GM12892 (cell line): ENCODE measurements at regions not wholly inside any gene's neighbourhood (a gene's known extent, or its start where the extent isn't known, plus 50 kb on each side); places are given as distances from the start of the nearest gene placed in this dataset.

ENCODE experiments used
- DNase-seq: peaks from one replicate; pipeline ENCODE4 v3.0.0; 2011; ENCODE audit not compliant: insufficient read length
- FAIRE-seq: peaks from 2 replicates; lab custom pipeline; 2011; peaks lifted over from hg19 to GRCh38; lab: Jason Lieb, UNC
- POLR2A ChIP-seq: IDR thresholded peaks from 2 replicates; pipeline ENCODE4 v1.6.1; 2011; ENCODE audit warnings: low read depth, low read length, control low read depth
- POLR2AphosphoS5 ChIP-seq: IDR thresholded peaks from 2 replicates; pipeline ENCODE4 v1.6.1; 2011; ENCODE audit warnings: low read depth, low read length, control low read depth
- TAF1 ChIP-seq: IDR thresholded peaks from 2 replicates; pipeline ENCODE4 v1.6.1; 2011; ENCODE audit warnings: low read depth, mild to moderate bottlenecking, control low read depth, low read length, borderline replicate concordance

DNA sequence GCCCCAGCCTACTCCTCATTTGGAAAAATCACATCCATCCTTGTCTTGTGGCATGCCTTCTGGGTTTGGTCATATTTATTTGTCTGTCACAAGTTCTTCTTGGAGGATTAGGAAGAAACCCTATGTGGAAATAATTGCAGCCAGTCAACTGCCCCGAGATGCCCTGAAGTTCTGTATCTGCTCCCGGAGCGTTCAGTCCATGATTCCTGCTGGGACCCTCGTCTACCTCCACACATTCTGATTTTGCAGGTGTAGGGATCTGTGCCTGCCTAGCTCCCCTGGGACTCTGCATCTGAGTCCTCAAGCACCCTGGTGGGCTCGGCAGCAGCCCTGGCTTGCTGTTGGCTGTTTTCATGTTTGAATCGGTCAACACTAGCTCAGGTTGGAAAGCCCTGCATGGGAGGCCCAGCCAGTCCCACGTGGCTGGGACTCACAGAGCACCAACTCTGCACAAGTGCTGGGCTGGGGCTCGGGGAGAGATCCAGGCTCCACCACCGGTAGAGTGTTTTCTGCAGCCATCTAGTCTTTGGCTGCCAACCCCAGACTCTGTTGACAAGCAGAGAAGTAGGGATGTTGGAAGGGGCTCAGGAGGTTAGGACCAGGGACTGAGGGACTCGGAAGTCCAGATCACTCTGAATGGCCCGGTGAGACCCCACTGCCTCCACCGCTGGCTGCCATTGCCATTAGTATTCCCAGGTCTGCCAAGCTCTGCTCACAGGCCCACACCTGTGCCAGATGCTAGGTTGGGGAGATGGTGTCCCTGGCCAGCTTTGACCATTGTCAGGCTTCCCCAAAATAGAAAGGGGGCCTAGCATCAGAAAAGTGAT lies 183.5 kb upstream of the CST7 start:
- no peak for FAIRE-seq
- no peak for DNase-seq
- no peak for TF ChIP-seq POLR2AphosphoS5
- TF ChIP-seq TAF1: no peak
- no peak for TF ChIP-seq POLR2A

GRCh38 chr20:24766143-24766527 lies 182.9 kb upstream of the CST7 start:
- no peak for DNase-seq
- no peak for FAIRE-seq
- TF ChIP-seq TAF1 (no peak), POLR2A (no peak), POLR2AphosphoS5 (no peak)

DNA sequence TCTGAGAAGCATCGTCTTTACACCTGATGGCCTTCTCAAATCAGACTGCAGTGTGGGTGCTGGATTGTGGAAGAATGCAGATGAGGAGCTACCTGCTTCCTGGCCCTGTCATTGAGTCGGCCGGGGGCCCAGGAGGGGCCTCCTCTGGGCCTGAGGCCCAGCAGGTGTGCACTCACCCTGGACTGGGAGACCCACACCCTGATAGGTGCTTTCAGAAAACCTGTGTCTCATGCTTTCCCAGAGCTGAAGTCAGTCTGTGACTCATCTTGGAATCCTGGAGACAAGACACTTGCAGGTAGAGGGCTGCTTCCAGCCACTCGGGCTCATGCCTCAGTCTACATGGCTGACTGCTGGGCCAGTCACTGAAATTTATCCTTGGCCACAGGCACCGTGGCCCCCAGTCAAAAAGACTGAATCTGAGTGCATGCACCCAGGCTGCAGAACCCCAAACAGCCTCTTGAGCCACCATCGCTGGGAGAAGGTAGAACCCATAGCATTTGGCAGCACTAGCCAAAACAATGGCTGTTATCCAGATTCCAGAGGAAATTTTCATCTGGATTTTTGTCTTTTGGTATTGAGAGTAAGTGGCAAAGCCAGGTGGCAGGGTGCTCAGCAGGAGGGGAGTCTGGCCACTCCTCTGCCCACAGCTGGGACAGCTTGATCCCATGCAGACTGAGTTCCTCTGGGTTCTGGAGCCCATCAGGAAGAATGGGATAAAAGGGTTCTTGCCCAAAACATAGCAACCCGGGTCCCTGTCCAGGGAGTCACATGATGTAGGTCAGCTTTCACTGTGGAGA lies 182.0 kb upstream of the CST7 start:
- FAIRE-seq (no peak), DNase-seq (no peak)
- TF ChIP-seq POLR2A (no peak), POLR2AphosphoS5 (no peak), TAF1 (no peak)

GRCh38 chr20:24767623-24768100 lies 181.4 kb upstream of the CST7 start:
- TF ChIP-seq TAF1 (no peak), POLR2AphosphoS5 (no peak), POLR2A (no peak)
- no peak for FAIRE-seq
- no peak for DNase-seq

GRCh38 chr20:24768201-24768636 lies 180.8 kb upstream of the CST7 start:
- no peak for TF ChIP-seq TAF1
- no peak for FAIRE-seq
- DNase-seq: no peak

- DNase-seq: no peak
- no peak for TF ChIP-seq POLR2AphosphoS5
- TF ChIP-seq TAF1: no peak
- TF ChIP-seq POLR2A: no peak
- no peak for FAIRE-seq
Measured at GRCh38 chr20:24768713-24769601, 180.1 kb upstream of the CST7 start.

DNA sequence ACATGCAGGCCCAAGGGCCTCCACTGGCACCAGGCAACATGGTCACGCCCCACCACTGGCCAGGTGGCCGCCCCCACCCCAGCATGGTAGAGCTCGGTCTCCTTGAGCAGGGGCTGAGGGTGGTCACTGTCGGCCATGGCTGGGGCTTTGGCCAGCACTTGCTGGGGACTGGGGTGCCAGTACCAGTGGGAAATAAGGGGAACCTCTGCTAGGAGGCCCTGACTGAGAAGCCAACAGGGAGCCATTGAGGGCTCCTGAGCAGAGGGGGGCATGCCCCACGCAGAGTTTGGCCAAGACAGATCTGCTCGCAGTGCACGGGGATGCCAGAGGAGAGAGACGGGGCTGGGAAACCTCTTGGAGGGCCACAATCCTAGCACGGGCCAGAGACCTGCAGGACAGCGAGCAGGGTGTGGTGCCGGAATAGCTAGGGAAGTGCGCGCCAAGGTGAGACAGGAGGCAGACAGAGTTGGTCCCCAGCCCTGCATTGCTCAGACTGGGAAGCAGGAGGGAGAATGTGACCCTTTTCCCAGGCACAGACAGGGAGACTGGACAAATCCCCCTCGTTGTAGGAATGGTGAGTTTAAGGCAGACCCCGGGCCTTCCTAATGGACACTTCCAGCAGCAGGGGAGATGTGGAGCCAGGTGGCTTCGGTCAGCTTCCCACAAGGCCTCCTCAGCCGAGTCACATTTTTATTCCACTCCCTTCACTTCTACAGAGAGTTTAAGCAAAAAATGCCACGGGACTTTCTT lies 179.0 kb upstream of the CST7 start:
- no peak for DNase-seq
- no peak for TF ChIP-seq TAF1
- TF ChIP-seq POLR2A: no peak
- FAIRE-seq: no peak

DNA sequence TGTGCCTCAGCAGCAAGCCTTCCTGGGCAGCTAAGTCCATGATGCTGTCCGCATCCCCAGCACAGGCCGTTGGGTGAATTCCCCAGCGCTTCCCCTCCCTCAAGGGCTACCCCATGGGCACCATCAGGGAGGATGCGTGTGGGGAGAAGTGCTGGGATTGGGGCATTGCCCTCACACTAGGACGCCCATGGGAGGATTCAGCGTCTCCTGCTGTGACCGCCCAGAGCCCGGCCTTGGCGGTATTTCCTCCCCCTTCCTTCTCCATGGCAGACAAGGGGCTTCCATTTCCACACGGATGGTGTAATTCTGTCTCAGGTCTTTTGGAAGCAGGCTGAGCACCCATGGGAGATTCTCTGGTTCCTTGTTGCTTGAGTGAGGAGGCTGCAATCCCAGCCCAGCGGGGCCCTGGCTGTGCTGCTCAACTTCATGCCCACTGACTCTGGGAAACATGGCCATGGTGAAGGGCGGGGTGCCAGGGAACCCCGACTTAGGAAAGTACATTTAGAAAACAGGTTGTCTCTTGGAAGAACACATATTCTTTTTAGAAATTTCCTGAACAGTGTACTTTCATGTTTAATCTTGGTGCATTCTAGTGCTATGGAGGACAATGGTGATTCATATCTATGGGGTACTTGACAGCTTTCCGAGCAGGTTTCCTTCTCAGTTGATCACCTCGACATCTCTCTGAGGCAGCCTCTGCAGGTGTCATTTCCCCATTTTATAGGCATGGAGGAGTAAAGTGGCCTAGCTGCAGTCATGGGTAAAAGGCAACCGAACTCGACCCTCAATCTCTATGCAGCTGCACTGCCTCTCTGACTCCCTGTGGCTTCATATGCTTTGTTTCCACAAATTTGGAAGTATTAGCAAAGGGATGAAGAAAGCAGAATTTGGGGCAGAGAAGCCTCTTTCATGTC lies 178.2 kb upstream of the CST7 start:
- FAIRE-seq (no peak), DNase-seq (no peak)
- no peak for TF ChIP-seq TAF1
- TF ChIP-seq POLR2AphosphoS5: no peak
- no peak for TF ChIP-seq POLR2A

DNA sequence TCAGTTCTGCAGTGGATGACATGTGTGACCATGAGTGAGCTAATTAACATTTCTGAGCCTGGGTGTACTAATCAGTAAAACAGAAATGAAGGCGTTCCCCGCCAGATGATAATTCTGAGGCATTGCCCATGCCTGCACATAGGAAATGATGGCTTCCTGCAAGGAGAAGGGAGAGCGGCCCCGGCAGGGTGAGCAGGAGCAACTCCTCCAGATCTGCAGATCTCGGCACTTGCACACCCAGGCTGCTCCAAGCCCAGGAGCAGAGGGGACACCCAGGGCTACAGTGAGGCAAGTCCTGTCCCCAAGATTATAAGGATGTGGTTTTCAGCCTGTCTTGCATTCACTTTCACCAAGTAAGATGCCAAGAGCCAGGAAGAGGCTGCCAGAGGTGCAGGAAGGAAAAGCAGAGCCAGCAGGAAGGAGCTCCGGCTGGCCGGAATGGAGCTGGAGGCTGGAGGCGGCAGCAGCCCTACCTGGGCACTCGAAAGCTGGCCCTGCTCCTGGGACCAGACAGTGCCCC lies 177.5 kb upstream of the CST7 start:
- TF ChIP-seq POLR2AphosphoS5: no peak
- TF ChIP-seq POLR2A: no peak
- TF ChIP-seq TAF1: no peak
- FAIRE-seq: no peak
- no peak for DNase-seq

- no peak for FAIRE-seq
- DNase-seq: no peak
- TF ChIP-seq POLR2AphosphoS5 (no peak), POLR2A (no peak), TAF1 (no peak)
Measured at GRCh38 chr20:24772667-24773066, 176.4 kb upstream of the CST7 start.
